Endodermal cell (in vitro differentiated cells): ENCODE measurements at regions not wholly inside any gene's neighbourhood (a gene's known extent, or its start where the extent isn't known, plus 50 kb on each side); places are given as distances from the start of the nearest gene placed in this dataset.

Experiments
- DNase-seq: peaks from one replicate; pipeline ENCODE4 v3.0.0-alpha.2; 2017
- H3K27ac ChIP-seq: 2 replicates; pipeline ENCODE4 v1.5.1; 2013; ENCODE audit warnings: mild to moderate bottlenecking, low read depth, low read length, moderate library complexity
- H3K27me3 ChIP-seq: 2 replicates; pipeline ENCODE4 v1.6.1; 2013; ENCODE audit warnings: mild to moderate bottlenecking, low read length, moderate library complexity; ENCODE audit not compliant: insufficient read depth, control insufficient read depth, poor library complexity, severe bottlenecking
- H3K36me3 ChIP-seq: 2 replicates; pipeline ENCODE4 v1.7.0; 2013; ENCODE audit warnings: mild to moderate bottlenecking, low read length, moderate library complexity; ENCODE audit not compliant: control insufficient read depth, insufficient read depth
- H3K4me1 ChIP-seq: one replicate; pipeline ENCODE4 v1.7.0; 2013; ENCODE audit warnings: low read length; ENCODE audit not compliant: control insufficient read depth, insufficient read depth
- H3K4me3 ChIP-seq: 2 replicates; pipeline ENCODE4 v1.5.1; 2013; ENCODE audit warnings: mild to moderate bottlenecking, low read length, moderate library complexity
- H3K9ac ChIP-seq: 2 replicates; pipeline ENCODE4 v1.6.1; 2013; ENCODE audit warnings: mild to moderate bottlenecking, low read length, moderate library complexity; ENCODE audit not compliant: poor library complexity, severe bottlenecking; ENCODE audit errors: extremely low read depth
- H3K9me3 ChIP-seq: 2 replicates; pipeline ENCODE4 v1.6.1; 2013; ENCODE audit warnings: mild to moderate bottlenecking, low read length, moderate library complexity; ENCODE audit not compliant: control insufficient read depth
- H3K27ac Mint-ChIP-seq: 2 replicates; pipeline ENCODE4 v1.8.0; 2020; ENCODE audit warnings: mixed read lengths
- H3K27me3 Mint-ChIP-seq: 2 replicates; pipeline ENCODE4 v1.8.0; 2021; ENCODE audit warnings: mild to moderate bottlenecking, mixed read lengths; ENCODE audit not compliant: insufficient read depth
- H3K36me3 Mint-ChIP-seq: 2 replicates; pipeline ENCODE4 v1.8.0; 2020; ENCODE audit warnings: low read depth, mixed read lengths
- H3K4me1 Mint-ChIP-seq: 2 replicates; pipeline ENCODE4 v1.8.0; 2020; ENCODE audit warnings: mixed read lengths
- H3K4me3 Mint-ChIP-seq: 2 replicates; pipeline ENCODE4 v1.8.0; 2020; ENCODE audit warnings: mild to moderate bottlenecking, moderate library complexity, mixed read lengths
- H3K9me3 Mint-ChIP-seq: 2 replicates; pipeline ENCODE4 v1.8.0; 2020; ENCODE audit warnings: mild to moderate bottlenecking, mixed read lengths
- WGBS, 2 experiments: methylation state at CpG; one replicate each; pipeline versions ENCODE4 v1.1.5 to v1.1.7; 2013; ENCODE audit warnings: missing lambda C conversion rate in 2 of 2, mixed read lengths in 1 of 2; ENCODE audit not compliant: insufficient coverage in 1 of 2, insufficient read length in 1 of 2; 5-methylcytosine and 5-hydroxymethylcytosine counted together
- TF ChIP-seq, protein P1 (sequence below): fragments of 200-600 bp; sonication (generic); conservative IDR thresholded peaks from 2 replicates; pipeline ENCODE4 v1.5.0; 2021; ENCODE audit warnings: antibody characterized with exemption, mild to moderate bottlenecking

DNA sequence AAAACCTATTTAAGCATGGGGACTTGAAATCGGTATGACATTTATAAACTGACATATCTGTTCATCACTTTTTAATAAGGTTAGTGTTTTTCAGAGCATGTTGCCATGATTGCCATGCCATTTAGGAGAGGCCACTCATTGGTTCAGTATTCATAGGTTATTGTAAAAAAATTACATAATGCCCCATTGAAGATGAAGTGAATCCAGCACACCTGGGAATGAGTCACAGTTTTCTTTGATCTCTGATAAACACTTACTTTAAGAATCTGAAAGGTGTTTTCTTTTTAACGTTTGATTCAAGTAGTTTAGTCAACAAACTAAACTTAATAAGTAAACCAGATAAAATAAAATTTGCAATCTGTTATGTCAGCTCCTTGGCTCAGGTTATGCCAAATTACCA lies 278.3 kb downstream of the ARL4A start:
- WGBS, 2 experiments = 66% methylated on average over 2 of the region's 2 CpGs; no CpG with 5 or more reads in 1 of the 2 experiments
- Histone ChIP-seq H3K36me3 (no peaks in the 10 kb centered on the region), H3K4me3 (no peak overlapping the region)

DNA sequence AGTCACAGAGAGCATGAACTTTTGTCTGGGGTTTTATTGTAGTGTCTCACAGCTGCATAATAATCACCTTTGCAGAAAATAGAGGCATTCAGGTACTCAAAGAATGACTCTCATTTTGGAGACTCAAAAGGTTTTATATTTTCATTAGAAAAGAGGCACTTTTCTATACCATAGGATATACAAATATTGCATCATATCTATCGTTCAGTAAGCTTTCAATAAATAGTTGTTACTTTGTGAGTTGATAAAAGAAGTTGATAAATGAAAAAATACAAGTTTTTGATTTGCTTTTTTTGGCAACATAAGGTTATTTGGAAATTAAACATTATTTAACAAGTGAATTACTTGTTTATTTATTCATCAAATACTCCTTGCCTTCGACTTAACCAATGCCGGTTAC lies 279.9 kb downstream of the ARL4A start:
- TF ChIP-seq, protein P1, sequence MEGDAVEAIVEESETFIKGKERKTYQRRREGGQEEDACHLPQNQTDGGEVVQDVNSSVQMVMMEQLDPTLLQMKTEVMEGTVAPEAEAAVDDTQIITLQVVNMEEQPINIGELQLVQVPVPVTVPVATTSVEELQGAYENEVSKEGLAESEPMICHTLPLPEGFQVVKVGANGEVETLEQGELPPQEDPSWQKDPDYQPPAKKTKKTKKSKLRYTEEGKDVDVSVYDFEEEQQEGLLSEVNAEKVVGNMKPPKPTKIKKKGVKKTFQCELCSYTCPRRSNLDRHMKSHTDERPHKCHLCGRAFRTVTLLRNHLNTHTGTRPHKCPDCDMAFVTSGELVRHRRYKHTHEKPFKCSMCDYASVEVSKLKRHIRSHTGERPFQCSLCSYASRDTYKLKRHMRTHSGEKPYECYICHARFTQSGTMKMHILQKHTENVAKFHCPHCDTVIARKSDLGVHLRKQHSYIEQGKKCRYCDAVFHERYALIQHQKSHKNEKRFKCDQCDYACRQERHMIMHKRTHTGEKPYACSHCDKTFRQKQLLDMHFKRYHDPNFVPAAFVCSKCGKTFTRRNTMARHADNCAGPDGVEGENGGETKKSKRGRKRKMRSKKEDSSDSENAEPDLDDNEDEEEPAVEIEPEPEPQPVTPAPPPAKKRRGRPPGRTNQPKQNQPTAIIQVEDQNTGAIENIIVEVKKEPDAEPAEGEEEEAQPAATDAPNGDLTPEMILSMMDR = no peak
- Mint-ChIP-seq H3K9me3 (no peaks in the 10 kb centered on the region), H3K27me3 (no peaks in the 10 kb centered on the region), H3K36me3 (no peaks in the 10 kb centered on the region), H3K27ac (no peak overlapping the region), H3K4me1 (peaks cover 4% of the 10 kb centered on the region), H3K4me3 (no peak overlapping the region)
- Histone ChIP-seq H3K4me3 (no peak overlapping the region), H3K9me3 (no peaks in the 10 kb centered on the region), H3K4me1 (no peaks in the 10 kb centered on the region), H3K9ac (no peak overlapping the region), H3K36me3 (no peaks in the 10 kb centered on the region), H3K27ac (no peak overlapping the region), H3K27me3 (peaks cover 8% of the 10 kb centered on the region)
- no peak for DNase-seq
- WGBS, 2 experiments = 90% methylated on average over 3 of the region's 3 CpGs; no CpG with 5 or more reads in 1 of the 2 experiments

More for the DNA sequence above, 278.3 kb downstream of the ARL4A start:
- H3K9me3 Mint-ChIP-seq = no peaks in the 10 kb centered on the region
- H3K4me1 ChIP-seq = no peaks in the 10 kb centered on the region
- H3K9me3 ChIP-seq = no peaks in the 10 kb centered on the region
- no peaks in the 10 kb centered on the region for H3K36me3 Mint-ChIP-seq
- no peak overlapping the region for H3K4me3 Mint-ChIP-seq
- peaks cover 7% of the 10 kb centered on the region for H3K4me1 Mint-ChIP-seq
- H3K27me3 ChIP-seq = peaks cover 16% of the 10 kb centered on the region
- peaks cover under 1% of the 10 kb centered on the region for H3K27me3 Mint-ChIP-seq
- H3K27ac ChIP-seq = no peak overlapping the region
- no peak overlapping the region for H3K27ac Mint-ChIP-seq
- TF ChIP-seq, protein P1 = no peak
- no peak overlapping the region for H3K9ac ChIP-seq
- no peak for DNase-seq

DNA sequence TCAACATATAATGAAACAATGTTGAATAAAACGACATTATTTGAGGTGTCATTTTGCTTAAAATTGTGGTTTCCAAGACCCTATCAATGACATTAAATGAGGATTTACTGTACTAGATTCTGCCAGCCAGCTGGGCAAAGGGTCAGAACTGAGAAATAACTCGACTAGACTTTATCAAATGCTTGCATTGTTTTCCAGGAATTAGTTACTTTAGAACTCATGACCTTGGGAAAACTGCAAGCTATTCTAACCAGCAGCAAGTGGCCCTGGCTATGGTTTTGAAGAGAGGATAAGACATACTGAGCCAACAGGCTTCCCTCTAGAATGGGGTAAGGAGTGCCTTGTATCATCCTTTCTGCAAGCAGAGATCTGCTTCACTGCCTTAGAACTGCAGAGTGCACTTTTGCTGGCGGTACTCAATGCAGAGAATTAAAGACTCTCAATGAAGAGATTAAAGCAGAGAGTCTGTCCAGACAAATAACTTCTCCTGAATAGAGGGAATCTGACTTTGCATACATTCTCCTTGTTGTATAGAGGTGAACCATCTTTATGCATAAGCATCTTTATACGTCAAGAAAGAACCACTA lies 281.5 kb downstream of the ARL4A start:
- TF ChIP-seq, protein P1 = no peak
- Histone ChIP-seq H3K36me3 (no peaks in the 10 kb centered on the region), H3K27ac (no peak overlapping the region), H3K27me3 (peaks cover 6% of the 10 kb centered on the region), H3K4me1 (no peaks in the 10 kb centered on the region), H3K9me3 (no peaks in the 10 kb centered on the region), H3K4me3 (no peak overlapping the region), H3K9ac (no peak overlapping the region)
- H3K27me3 Mint-ChIP-seq = no peaks in the 10 kb centered on the region
- 83 to 96% methylated on average over 3 to 4 of the region's 4 CpGs for WGBS, 2 experiments
- no peak for DNase-seq
- H3K9me3 Mint-ChIP-seq = no peaks in the 10 kb centered on the region
- no peak overlapping the region for H3K27ac Mint-ChIP-seq
- H3K4me1 Mint-ChIP-seq = peaks cover 3% of the 10 kb centered on the region
- H3K36me3 Mint-ChIP-seq = no peaks in the 10 kb centered on the region
- H3K4me3 Mint-ChIP-seq = no peak overlapping the region
